SK-N-SH treated with all-trans-retinoic acid at 6 μM for 48 hours (cell line): ENCODE measurements at regions not wholly inside any gene's neighbourhood (a gene's known extent, or its start where the extent isn't known, plus 50 kb on each side); places are given as distances from the start of the nearest gene placed in this dataset.

ENCODE experiments used
- ATAC-seq: fragments of 200-7000 bp; cut with Tn5 transposase; 3 replicates; pipeline ENCODE4 v1.9.1; 2020; ENCODE audit warnings: mild to moderate bottlenecking, moderate library complexity
- BACH2 ChIP-seq: fragments of 250-450 bp; sonication (Bioruptor Pico); IDR thresholded peaks from 2 replicates; pipeline ENCODE4 v1.9.0; 2021; ENCODE audit warnings: mild to moderate bottlenecking, borderline replicate concordance
- CSDC2 ChIP-seq: fragments of 250-450 bp; sonication (Bioruptor Pico); IDR thresholded peaks from 2 replicates; pipeline ENCODE4 v1.5.0; 2020; ENCODE audit warnings: mild to moderate bottlenecking, moderate library complexity
- ISL1 ChIP-seq: fragments of 250-450 bp; sonication (Bioruptor Pico); IDR thresholded peaks from 2 replicates; pipeline ENCODE4 v2.1.2; 2022; ENCODE audit warnings: mild to moderate bottlenecking, moderate library complexity
- OSR1 ChIP-seq: fragments of 250-450 bp; sonication (Bioruptor Pico); IDR thresholded peaks from 2 replicates; pipeline ENCODE4 v1.8.0; 2022; ENCODE audit warnings: moderate library complexity, mild to moderate bottlenecking, inconsistent platforms
- PPARA ChIP-seq: fragments of 250-450 bp; sonication (Bioruptor Pico); IDR thresholded peaks from 2 replicates; pipeline ENCODE4 v1.5.0; 2020; ENCODE audit warnings: mild to moderate bottlenecking, borderline replicate concordance
- RARB ChIP-seq: fragments of 250-450 bp; sonication (Bioruptor Pico); IDR thresholded peaks from 2 replicates; pipeline ENCODE4 v1.8.0; 2021; ENCODE audit warnings: mild to moderate bottlenecking, moderate library complexity
- SNAI2 ChIP-seq: fragments of 250-450 bp; sonication (Bioruptor Pico); IDR thresholded peaks from 2 replicates; pipeline ENCODE4 v1.5.0; 2020; ENCODE audit warnings: mild to moderate bottlenecking, moderate library complexity
- ZFP3 ChIP-seq: fragments of 250-450 bp; sonication (Bioruptor Pico); IDR thresholded peaks from 2 replicates; pipeline ENCODE4 v1.5.0; 2020; ENCODE audit warnings: mild to moderate bottlenecking, moderate library complexity
- ZFP30 ChIP-seq: fragments of 450-650 bp; formaldehyde crosslinking; IDR thresholded peaks from 2 replicates; pipeline ENCODE4 v1.5.0; 2022; ENCODE audit warnings: mild to moderate bottlenecking, moderate library complexity
- ZNF565 ChIP-seq: fragments of 450-650 bp; formaldehyde crosslinking; conservative IDR thresholded peaks from 2 replicates; pipeline ENCODE4 v1.5.0; 2020; ENCODE audit warnings: low read depth, mild to moderate bottlenecking, moderate library complexity
- ZNF70 ChIP-seq: fragments of 450-650 bp; formaldehyde crosslinking; IDR thresholded peaks from 2 replicates; pipeline ENCODE4 v1.5.0; 2020; ENCODE audit warnings: mild to moderate bottlenecking, moderate library complexity
- ZNF8 ChIP-seq: fragments of 450-650 bp; formaldehyde crosslinking; IDR thresholded peaks from 2 replicates; pipeline ENCODE4 v1.5.0; 2020; ENCODE audit warnings: mild to moderate bottlenecking, moderate library complexity
- TF ChIP-seq, protein P1 (sequence below): fragments of 250-450 bp; sonication (Bioruptor Pico); IDR thresholded peaks from 2 replicates; pipeline ENCODE4 v1.5.1; 2020; ENCODE audit warnings: low read depth, mild to moderate bottlenecking, moderate library complexity
- TF ChIP-seq, protein P2 (sequence below): fragments of 250-450 bp; sonication (Bioruptor Pico); IDR thresholded peaks from 2 replicates; pipeline ENCODE4 v1.5.0; 2020; ENCODE audit warnings: mild to moderate bottlenecking, moderate library complexity
- TF ChIP-seq, protein P3 (sequence below): fragments of 250-450 bp; sonication (Bioruptor Pico); IDR thresholded peaks from 2 replicates; pipeline ENCODE4 v1.8.0; 2020; ENCODE audit warnings: mild to moderate bottlenecking, moderate library complexity, borderline replicate concordance
- TF ChIP-seq, protein P4 (sequence below): fragments of 250-450 bp; sonication (Bioruptor Pico); IDR thresholded peaks from 2 replicates; pipeline ENCODE4 v1.8.0; 2021; ENCODE audit warnings: low read depth, mild to moderate bottlenecking, moderate library complexity, borderline replicate concordance
- TF ChIP-seq, protein P5 (sequence below): fragments of 250-450 bp; sonication (Bioruptor Pico); IDR thresholded peaks from 2 replicates; pipeline ENCODE4 v1.5.1; 2021; ENCODE audit warnings: mild to moderate bottlenecking, moderate library complexity

DNA sequence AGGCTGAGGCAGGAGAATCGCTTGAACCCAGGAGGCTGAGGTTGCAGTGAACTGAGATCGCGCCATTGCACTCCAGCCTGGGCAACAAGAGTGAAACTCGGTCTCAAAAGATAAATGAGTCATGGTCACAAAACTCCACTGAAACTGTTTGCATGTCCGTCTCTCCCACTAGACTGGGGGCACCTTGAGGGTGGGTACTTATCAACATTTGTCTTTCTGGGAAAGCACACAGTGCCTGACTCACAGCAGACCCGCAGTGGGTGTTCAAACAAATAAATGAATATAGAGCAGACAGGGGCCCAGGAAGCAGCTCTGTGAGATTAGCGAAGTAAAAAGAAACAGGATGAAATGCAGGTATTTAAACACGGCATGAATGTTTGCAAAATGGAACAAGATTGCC, 211.1 kb upstream of the GATA6 start:
- TF ChIP-seq ISL1 (CRISPR knock-in tag) = no peak
- no peak for TF ChIP-seq ZFP30 (CRISPR knock-in tag)
- TF ChIP-seq CSDC2 (CRISPR knock-in tag) = no peak
- TF ChIP-seq, protein P1, sequence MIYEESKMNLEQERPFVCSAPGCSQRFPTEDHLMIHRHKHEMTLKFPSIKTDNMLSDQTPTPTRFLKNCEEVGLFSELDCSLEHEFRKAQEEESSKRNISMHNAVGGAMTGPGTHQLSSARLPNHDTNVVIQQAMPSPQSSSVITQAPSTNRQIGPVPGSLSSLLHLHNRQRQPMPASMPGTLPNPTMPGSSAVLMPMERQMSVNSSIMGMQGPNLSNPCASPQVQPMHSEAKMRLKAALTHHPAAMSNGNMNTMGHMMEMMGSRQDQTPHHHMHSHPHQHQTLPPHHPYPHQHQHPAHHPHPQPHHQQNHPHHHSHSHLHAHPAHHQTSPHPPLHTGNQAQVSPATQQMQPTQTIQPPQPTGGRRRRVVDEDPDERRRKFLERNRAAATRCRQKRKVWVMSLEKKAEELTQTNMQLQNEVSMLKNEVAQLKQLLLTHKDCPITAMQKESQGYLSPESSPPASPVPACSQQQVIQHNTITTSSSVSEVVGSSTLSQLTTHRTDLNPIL (CRISPR knock-in tag) = no peak
- no peak for TF ChIP-seq BACH2 (CRISPR knock-in tag)
- ATAC-seq = no peak

DNA sequence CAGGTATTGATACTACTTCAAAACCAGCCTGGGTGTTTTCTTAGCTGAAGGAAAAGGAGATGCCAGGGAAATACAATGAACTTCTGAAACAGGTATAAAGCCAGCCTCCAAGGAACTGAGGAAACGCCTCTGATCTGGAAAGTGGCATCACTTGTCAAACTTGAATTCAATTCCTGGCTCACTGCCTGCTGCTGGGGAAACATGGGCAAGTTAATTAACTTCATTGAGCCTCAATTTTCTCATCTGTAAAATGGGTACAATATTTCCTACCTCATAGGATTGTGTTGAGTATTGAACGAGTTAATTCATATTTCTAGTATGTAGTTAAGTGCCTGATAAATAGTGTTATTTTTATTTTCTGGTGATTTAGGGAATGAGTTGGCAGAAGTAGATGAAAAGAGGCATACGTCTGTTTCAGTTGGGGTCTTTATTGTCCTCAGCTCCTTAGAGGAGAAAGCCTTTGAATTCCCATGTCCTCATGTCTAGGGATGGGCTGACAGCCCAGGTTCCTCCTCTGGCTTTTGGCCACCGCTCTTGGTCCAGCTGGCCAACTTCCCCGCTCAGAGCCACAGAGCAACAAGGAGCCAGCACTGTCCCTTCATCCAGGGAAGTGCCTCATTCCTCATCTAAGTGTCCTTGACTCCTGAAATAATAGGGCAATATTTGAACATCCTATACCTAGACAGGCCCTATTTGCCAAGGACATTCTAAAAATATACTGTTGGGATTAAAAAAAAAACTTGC, 210.5 kb upstream of the GATA6 start:
- ATAC-seq = no peak
- TF ChIP-seq, protein P2, sequence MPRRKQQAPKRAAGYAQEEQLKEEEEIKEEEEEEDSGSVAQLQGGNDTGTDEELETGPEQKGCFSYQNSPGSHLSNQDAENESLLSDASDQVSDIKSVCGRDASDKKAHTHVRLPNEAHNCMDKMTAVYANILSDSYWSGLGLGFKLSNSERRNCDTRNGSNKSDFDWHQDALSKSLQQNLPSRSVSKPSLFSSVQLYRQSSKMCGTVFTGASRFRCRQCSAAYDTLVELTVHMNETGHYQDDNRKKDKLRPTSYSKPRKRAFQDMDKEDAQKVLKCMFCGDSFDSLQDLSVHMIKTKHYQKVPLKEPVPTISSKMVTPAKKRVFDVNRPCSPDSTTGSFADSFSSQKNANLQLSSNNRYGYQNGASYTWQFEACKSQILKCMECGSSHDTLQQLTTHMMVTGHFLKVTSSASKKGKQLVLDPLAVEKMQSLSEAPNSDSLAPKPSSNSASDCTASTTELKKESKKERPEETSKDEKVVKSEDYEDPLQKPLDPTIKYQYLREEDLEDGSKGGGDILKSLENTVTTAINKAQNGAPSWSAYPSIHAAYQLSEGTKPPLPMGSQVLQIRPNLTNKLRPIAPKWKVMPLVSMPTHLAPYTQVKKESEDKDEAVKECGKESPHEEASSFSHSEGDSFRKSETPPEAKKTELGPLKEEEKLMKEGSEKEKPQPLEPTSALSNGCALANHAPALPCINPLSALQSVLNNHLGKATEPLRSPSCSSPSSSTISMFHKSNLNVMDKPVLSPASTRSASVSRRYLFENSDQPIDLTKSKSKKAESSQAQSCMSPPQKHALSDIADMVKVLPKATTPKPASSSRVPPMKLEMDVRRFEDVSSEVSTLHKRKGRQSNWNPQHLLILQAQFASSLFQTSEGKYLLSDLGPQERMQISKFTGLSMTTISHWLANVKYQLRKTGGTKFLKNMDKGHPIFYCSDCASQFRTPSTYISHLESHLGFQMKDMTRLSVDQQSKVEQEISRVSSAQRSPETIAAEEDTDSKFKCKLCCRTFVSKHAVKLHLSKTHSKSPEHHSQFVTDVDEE (CRISPR knock-in tag) = no peak
- TF ChIP-seq, protein P3, sequence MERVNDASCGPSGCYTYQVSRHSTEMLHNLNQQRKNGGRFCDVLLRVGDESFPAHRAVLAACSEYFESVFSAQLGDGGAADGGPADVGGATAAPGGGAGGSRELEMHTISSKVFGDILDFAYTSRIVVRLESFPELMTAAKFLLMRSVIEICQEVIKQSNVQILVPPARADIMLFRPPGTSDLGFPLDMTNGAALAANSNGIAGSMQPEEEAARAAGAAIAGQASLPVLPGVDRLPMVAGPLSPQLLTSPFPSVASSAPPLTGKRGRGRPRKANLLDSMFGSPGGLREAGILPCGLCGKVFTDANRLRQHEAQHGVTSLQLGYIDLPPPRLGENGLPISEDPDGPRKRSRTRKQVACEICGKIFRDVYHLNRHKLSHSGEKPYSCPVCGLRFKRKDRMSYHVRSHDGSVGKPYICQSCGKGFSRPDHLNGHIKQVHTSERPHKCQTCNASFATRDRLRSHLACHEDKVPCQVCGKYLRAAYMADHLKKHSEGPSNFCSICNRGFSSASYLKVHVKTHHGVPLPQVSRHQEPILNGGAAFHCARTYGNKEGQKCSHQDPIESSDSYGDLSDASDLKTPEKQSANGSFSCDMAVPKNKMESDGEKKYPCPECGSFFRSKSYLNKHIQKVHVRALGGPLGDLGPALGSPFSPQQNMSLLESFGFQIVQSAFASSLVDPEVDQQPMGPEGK (CRISPR knock-in tag) = no peak
- no peak for TF ChIP-seq BACH2 (CRISPR knock-in tag)

DNA sequence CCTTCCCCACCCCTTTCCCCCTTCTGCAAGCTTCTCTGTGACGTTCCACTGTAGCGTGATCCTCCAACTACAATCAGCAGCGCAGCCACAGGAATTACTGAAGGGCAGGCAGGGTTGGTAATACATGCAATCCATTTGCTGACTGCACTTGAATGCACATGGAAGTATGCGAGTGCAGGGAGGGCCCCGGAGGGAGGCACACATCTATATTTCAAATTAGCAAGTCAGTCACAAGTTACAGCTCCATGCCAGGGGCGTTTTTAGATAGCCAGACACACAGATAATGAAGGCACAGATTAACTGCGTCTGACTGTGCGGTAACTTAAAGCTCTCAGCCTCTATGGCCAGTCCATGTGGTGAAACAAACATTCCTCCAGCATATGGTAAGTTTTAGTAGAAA, 209.2 kb upstream of the GATA6 start:
- TF ChIP-seq, protein P4, sequence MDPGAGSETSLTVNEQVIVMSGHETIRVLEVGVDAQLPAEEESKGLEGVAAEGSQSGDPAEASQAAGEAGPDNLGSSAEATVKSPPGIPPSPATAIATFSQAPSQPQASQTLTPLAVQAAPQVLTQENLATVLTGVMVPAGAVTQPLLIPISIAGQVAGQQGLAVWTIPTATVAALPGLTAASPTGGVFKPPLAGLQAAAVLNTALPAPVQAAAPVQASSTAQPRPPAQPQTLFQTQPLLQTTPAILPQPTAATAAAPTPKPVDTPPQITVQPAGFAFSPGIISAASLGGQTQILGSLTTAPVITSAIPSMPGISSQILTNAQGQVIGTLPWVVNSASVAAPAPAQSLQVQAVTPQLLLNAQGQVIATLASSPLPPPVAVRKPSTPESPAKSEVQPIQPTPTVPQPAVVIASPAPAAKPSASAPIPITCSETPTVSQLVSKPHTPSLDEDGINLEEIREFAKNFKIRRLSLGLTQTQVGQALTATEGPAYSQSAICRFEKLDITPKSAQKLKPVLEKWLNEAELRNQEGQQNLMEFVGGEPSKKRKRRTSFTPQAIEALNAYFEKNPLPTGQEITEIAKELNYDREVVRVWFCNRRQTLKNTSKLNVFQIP (CRISPR knock-in tag) = no peak
- TF ChIP-seq ZNF565 (CRISPR knock-in tag) (no peak), CSDC2 (CRISPR knock-in tag) (no peak)
- TF ChIP-seq, protein P3 (CRISPR knock-in tag) = no peak
- ATAC-seq = no peak

DNA sequence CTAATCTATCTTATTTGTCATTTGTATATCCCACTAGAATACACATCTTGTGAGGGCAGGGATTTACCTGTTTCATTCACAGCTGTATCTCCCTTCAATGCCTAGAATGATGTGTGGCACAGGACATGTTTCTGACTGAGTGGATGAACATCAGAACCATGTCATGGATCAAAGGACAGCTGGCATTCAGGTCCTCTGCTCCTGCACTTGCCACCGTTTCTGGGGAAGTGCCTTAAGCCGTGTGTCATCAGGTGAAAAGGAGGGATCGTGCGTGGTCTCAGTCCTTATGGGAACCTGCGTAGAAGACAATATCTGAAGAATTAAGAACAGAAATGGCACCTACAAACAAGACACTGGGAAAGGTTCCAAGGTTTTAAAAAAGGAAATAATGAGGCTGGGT, 206.1 kb upstream of the GATA6 start:
- no peak for ATAC-seq
- no peak for TF ChIP-seq ZNF70
- no peak for TF ChIP-seq PPARA (CRISPR knock-in tag)
- TF ChIP-seq, protein P3 (CRISPR knock-in tag) = no peak
- no peak for TF ChIP-seq RARB (CRISPR knock-in tag)
- no peak for TF ChIP-seq BACH2 (CRISPR knock-in tag)
- no peak for TF ChIP-seq ZFP3 (CRISPR knock-in tag)
- TF ChIP-seq, protein P1 (CRISPR knock-in tag) = no peak
- TF ChIP-seq ZNF8 (CRISPR knock-in tag) = no peak
- TF ChIP-seq, protein P5, sequence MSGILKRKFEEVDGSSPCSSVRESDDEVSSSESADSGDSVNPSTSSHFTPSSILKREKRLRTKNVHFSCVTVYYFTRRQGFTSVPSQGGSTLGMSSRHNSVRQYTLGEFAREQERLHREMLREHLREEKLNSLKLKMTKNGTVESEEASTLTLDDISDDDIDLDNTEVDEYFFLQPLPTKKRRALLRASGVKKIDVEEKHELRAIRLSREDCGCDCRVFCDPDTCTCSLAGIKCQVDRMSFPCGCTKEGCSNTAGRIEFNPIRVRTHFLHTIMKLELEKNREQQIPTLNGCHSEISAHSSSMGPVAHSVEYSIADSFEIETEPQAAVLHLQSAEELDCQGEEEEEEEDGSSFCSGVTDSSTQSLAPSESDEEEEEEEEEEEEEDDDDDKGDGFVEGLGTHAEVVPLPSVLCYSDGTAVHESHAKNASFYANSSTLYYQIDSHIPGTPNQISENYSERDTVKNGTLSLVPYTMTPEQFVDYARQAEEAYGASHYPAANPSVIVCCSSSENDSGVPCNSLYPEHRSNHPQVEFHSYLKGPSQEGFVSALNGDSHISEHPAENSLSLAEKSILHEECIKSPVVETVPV (CRISPR knock-in tag) = no peak
- TF ChIP-seq SNAI2 (CRISPR knock-in tag) = no peak
- no peak for TF ChIP-seq ISL1 (CRISPR knock-in tag)
- TF ChIP-seq, protein P4 (CRISPR knock-in tag) = no peak
- no peak for TF ChIP-seq ZFP30 (CRISPR knock-in tag)
- TF ChIP-seq CSDC2 (CRISPR knock-in tag) = no peak
- TF ChIP-seq OSR1 (CRISPR knock-in tag) = no peak
